SK-N-SH treated with all-trans-retinoic acid at 6 μM for 48 hours (cell line): ENCODE measurements at regions not wholly inside any gene's neighbourhood (a gene's known extent, or its start where the extent isn't known, plus 50 kb on each side); places are given as distances from the start of the nearest gene placed in this dataset.

Source experiments
- ARNTL ChIP-seq: fragments of 450-650 bp; formaldehyde crosslinking; IDR thresholded peaks from 2 replicates; pipeline ENCODE4 v1.5.0; 2020; ENCODE audit warnings: low read depth, mild to moderate bottlenecking, moderate library complexity, borderline replicate concordance
- SNAI2 ChIP-seq: fragments of 250-450 bp; sonication (Bioruptor Pico); IDR thresholded peaks from 2 replicates; pipeline ENCODE4 v1.5.0; 2020; ENCODE audit warnings: mild to moderate bottlenecking, moderate library complexity
- TCF4 ChIP-seq: fragments of 250-450 bp; sonication (Bioruptor Pico); IDR thresholded peaks from 2 replicates; pipeline ENCODE4 v1.8.0; 2021; ENCODE audit warnings: mild to moderate bottlenecking, moderate library complexity, borderline replicate concordance
- TOX ChIP-seq: fragments of 250-450 bp; sonication (Bioruptor Pico); IDR thresholded peaks from 2 replicates; pipeline ENCODE4 v1.8.0; 2021; ENCODE audit warnings: mild to moderate bottlenecking, moderate library complexity, borderline replicate concordance
- ZNF565 ChIP-seq: fragments of 450-650 bp; formaldehyde crosslinking; conservative IDR thresholded peaks from 2 replicates; pipeline ENCODE4 v1.5.0; 2020; ENCODE audit warnings: low read depth, mild to moderate bottlenecking, moderate library complexity

- no peak for TF ChIP-seq SNAI2
- no peak for TF ChIP-seq ARNTL (CRISPR knock-in tag)
- no peak for TF ChIP-seq TCF4 (CRISPR knock-in tag)
- no peak for TF ChIP-seq ZNF565
- TF ChIP-seq TOX (CRISPR knock-in tag): no peak
Measured at GRCh38 chr2:13545320-13545719, 828.6 kb downstream of the TRIB2 start.
